Breast epithelium (tissue), 4 donors: ENCODE measurements at regions not wholly inside any gene's neighbourhood (a gene's known extent, or its start where the extent isn't known, plus 50 kb on each side); places are given as distances from the start of the nearest gene placed in this dataset.

Source experiments
- DNase-seq, 2 donors: peaks; one replicate each; pipeline ENCODE4 v3.0.0-alpha.2; 2019; ENCODE audit warnings: low spot score in 2 of 2
- H3K27ac ChIP-seq, 2 donors: fragments of 200-600 bp; sonication (generic) in 1 of 2; one replicate each; pipeline ENCODE4 v1.5.1; 2016 to 2019; ENCODE audit warnings: mild to moderate bottlenecking in 1 of 2
- H3K27me3 ChIP-seq, 2 donors: fragments of 200-600 bp; sonication (generic) in 1 of 2; one replicate each; pipeline versions ENCODE4 v1.5.1 to v1.6.0; 2017 to 2019; ENCODE audit warnings: control low read depth in 1 of 2, mild to moderate bottlenecking in 1 of 2
- H3K36me3 ChIP-seq: fragments of 200-600 bp; one replicate; pipeline ENCODE4 v1.5.1; 2019
- H3K4me1 ChIP-seq, 2 donors: fragments of 200-600 bp; sonication (generic); one replicate each; pipeline ENCODE4 v1.5.1; 2016 to 2019; ENCODE audit warnings: control low read depth in 1 of 2
- H3K4me3 ChIP-seq, 3 donors: fragments of 200-600 bp; sonication (generic); 1 replicate in 2 of 3; 2 replicates in 1 of 3; pipeline ENCODE4 v1.5.1; 2016 to 2019; ENCODE audit warnings: mild to moderate bottlenecking in 3 of 3, moderate library complexity in 2 of 3
- H3K9me3 ChIP-seq, 2 donors: fragments of 200-600 bp; sonication (generic) in 1 of 2; one replicate each; pipeline ENCODE4 v1.5.1; 2016 to 2019; ENCODE audit warnings: control low read depth in 1 of 2
- CTCF ChIP-seq, 3 donors: fragments of 450-650 bp; IDR thresholded peaks; one replicate each; pipeline ENCODE4 v1.5.1; 2016 to 2017; ENCODE audit warnings: antibody characterized with exemption in 3 of 3, mild to moderate bottlenecking in 3 of 3, moderate library complexity in 3 of 3
- POLR2A ChIP-seq: fragments of 450-650 bp; IDR thresholded peaks from one replicate; pipeline ENCODE4 v1.6.1; 2016; ENCODE audit warnings: antibody characterized with exemption, mild to moderate bottlenecking, moderate library complexity
- POLR2AphosphoS5 ChIP-seq, 3 donors: sonication (generic); formaldehyde crosslinking; IDR thresholded peaks; one replicate each; pipeline ENCODE4 v1.6.1; 2017; ENCODE audit warnings: antibody characterized with exemption in 3 of 3
- intact Hi-C: fragments of 100-400 bp; cut with DNase I; formaldehyde crosslinking; loops from one replicate; pipeline ENCODE4 v1.15.1; 2023; ENCODE audit warnings: low total_unique reads

DNA sequence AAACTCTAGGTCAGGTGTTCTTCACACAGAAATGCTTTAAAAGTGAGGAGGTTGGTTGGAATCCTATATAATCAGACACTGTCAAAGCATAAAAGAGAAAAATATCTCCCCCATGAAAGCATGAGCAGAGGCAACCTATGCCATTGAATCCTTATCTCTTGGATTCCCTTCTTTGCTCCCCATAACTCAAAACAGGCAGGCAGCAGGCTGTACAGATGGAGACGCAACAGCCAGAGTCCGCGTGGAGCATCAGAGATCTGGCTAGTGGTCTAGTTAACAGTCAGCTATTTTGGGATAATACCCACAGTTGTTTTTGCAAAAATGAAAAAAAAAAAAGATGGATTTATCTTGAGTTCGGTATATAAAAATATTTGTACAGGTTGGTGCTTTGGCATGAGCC, 490.0 kb upstream of the TENM3 start:
- Histone ChIP-seq H3K4me3 (no peak overlapping the region), H3K9me3 (no peaks in the 10 kb centered on the region), H3K27ac (no peak overlapping the region), H3K27me3 (no peaks in the 10 kb centered on the region), H3K4me1 (no peaks in the 10 kb centered on the region), H3K36me3 (no peaks in the 10 kb centered on the region)
- no peak for DNase-seq
- no peak for TF ChIP-seq POLR2AphosphoS5 (IDR thresholded peaks at IDR 0.05)
- no peak for TF ChIP-seq CTCF (IDR thresholded peaks at IDR 0.05)
- TF ChIP-seq POLR2A: no peak
- intact Hi-C loops: no loop called here

DNA sequence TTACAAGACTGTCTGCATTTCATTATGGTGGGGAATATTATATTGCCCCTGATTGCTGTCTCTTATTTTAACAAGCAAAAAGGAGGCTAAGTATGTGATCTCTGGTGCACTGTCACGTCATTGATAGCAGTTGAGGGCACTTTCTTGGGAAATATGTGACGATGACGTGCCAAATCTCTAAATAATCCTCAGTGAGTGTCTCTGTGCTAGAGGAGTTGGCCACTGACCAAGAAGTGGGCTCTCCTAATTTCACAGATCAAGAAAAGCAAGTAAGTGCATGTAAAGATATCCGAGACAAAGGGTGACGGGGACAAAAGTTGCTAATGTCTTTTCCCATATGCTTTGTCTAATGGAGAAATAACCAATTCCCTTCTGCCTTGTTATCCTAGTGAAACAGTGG, 487.4 kb upstream of the TENM3 start:
- DNase-seq: no peak

GRCh38 chr4:181756451-181757095, 486.6 kb upstream of the TENM3 start:
- Histone ChIP-seq H3K27me3 (no peaks in the 10 kb centered on the region), H3K36me3 (no peaks in the 10 kb centered on the region), H3K27ac (no peak overlapping the region), H3K9me3 (no peaks in the 10 kb centered on the region), H3K4me1 (no peaks in the 10 kb centered on the region), H3K4me3 (no peak overlapping the region)
- intact Hi-C loops: no loop called here
- TF ChIP-seq CTCF (IDR thresholded peaks at IDR 0.05) (no peak), POLR2AphosphoS5 (IDR thresholded peaks at IDR 0.05) (no peak), POLR2A (no peak)
- DNase-seq: no peak

More for the DNA sequence above, 487.4 kb upstream of the TENM3 start:
- H3K4me1 ChIP-seq: no peaks in the 10 kb centered on the region
- H3K36me3 ChIP-seq: no peaks in the 10 kb centered on the region
- TF ChIP-seq CTCF (IDR thresholded peaks at IDR 0.05) (no peak), POLR2A (no peak), POLR2AphosphoS5 (IDR thresholded peaks at IDR 0.05) (no peak)
- H3K27me3 ChIP-seq: no peaks in the 10 kb centered on the region
- intact Hi-C loops: no loop called here
- H3K27ac ChIP-seq: no peak overlapping the region
- no peak overlapping the region for H3K4me3 ChIP-seq
- H3K9me3 ChIP-seq: no peaks in the 10 kb centered on the region

DNA sequence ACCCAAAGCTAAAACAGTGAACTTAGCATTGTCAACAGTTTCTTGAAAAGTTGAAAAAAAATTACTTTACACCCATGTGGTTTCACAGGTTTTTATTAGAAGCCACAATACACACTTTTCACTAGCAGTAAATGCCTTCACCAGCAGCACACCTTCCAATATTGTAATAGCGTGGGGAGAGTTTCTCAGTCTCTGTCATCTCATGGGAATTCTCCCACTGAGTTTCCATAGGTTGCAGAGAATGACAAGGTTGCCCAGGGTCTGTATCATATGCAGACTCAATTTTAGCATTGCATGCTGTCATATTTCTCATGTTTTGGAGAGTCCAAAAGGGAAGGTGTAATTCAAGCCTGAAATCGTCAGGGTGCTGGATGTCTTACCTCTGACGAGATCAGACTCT, 486.1 kb upstream of the TENM3 start:
- no peak for DNase-seq
- TF ChIP-seq POLR2A (no peak), CTCF (IDR thresholded peaks at IDR 0.05) (no peak)
- no peaks in the 10 kb centered on the region for H3K9me3 ChIP-seq
- no peaks in the 10 kb centered on the region for H3K27me3 ChIP-seq
- H3K4me1 ChIP-seq: no peaks in the 10 kb centered on the region
- H3K36me3 ChIP-seq: no peaks in the 10 kb centered on the region
- no peak overlapping the region for H3K27ac ChIP-seq
- intact Hi-C loops: no loop called here
- no peak overlapping the region for H3K4me3 ChIP-seq

DNA sequence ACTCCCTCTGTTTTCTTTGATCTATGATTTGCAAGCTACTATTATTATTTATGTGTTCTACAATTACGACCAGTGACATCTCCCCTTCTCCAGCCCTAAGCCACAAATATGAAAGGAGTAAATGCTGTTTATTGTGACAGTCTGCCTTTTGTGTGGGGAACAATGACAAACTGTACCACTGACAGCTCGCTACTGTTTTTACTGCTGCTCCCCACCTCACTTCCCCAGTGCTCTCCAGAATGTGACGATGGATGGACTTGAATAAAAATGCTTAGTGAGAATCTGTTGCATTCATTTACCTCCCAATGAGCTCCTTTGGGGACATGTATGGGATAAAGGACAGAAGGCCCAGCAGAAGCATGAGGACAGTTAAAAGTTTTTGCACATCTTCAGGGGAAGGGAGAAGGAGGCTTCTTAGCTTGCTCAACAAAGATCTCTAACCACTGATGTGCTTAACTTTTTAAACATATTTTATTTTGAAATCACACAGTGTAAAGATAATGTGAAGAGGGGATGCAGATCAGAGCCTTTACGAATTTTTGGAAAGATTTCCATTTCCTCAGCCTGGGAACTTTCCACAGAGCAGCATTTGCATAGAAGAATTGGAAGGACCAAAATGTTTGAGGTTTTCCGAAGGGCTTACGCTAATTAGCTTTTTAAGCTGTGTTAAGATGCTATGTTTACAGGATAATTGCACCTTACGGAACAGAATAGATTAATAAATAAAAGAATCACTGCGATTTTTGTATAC, 485.1 kb upstream of the TENM3 start:
- Histone ChIP-seq H3K27ac (no peak overlapping the region), H3K4me3 (no peak overlapping the region), H3K27me3 (no peaks in the 10 kb centered on the region), H3K36me3 (no peaks in the 10 kb centered on the region), H3K4me1 (no peaks in the 10 kb centered on the region), H3K9me3 (no peaks in the 10 kb centered on the region)
- intact Hi-C loops: no loop called here
- TF ChIP-seq POLR2A (no peak), POLR2AphosphoS5 (IDR thresholded peaks at IDR 0.05) (no peak), CTCF (IDR thresholded peaks at IDR 0.05) (no peak)
- no peak for DNase-seq
